ENCODE measurements at regions not wholly inside any gene's neighbourhood (a gene's known extent, or its start where the extent isn't known, plus 50 kb on each side); places are given as distances from the start of the nearest gene placed in this dataset.

DNA sequence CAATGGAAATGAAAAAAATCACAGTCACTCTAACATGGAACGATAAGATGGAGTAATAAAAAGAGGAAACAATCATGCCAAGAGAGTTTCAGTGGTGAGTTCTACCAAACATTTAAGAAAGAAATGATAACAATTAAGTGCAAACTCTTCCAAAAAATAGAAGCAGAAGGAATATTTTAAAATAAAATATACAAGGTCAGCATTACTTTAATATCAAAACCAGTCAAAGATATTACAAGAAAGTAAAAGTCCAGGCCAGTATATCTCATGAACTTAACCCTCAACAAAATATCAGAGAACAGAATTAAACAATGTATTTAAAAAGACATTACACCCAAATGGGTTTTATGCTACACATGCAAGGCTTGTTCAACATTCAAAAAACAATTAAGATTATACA lies 829.4 kb downstream of the TRIB2 start:
- H3K36me3 ChIP-seq (ENCODE audit: control insufficient read depth, insufficient read depth, low read length), result no peaks in the 10 kb centered on the region
- H3K27me3 ChIP-seq (ENCODE audit: control insufficient read depth, insufficient read depth, low read length), result no peaks in the 10 kb centered on the region
- H3K9ac ChIP-seq (ENCODE audit: insufficient read depth, low read length), result no peak overlapping the region
- TF ChIP-seq CTCF (conservative IDR thresholded peaks at IDR 0.05 in 1 of 2, IDR thresholded peaks at IDR 0.05 in 1 of 2; ENCODE audit: low read depth in 1 of 2, low read length in 2 of 2), result no peak
- no peak for TF ChIP-seq EZH2 (IDR thresholded peaks at IDR 0.05; ENCODE audit: low read length, missing control alignments)
- no peaks in the 10 kb centered on the region for H3K9me3 ChIP-seq (ENCODE audit: control insufficient read depth, insufficient read depth, low read depth, low read length)
- no peaks in the 10 kb centered on the region for H3K4me1 ChIP-seq (ENCODE audit: control insufficient read depth, extremely low read depth, insufficient read depth, low read length)
- H2AFZ ChIP-seq (ENCODE audit: low read length), result no peak overlapping the region
- no peaks in the 10 kb centered on the region for H3K79me2 ChIP-seq (ENCODE audit: control insufficient read depth, insufficient read depth, low read length)
- no peak overlapping the region for H3K27ac ChIP-seq (ENCODE audit: insufficient read depth, low read length)
- no peak overlapping the region for H3K4me3 ChIP-seq (replicated peaks in 1 of 4; ENCODE audit: control extremely low read depth in 1 of 4, insufficient read depth in 1 of 4, low read depth in 3 of 4, low read length in 4 of 4)
- H4K20me1 ChIP-seq (ENCODE audit: control insufficient read depth, extremely low read depth, insufficient read depth, low read length), result no peaks in the 10 kb centered on the region
- no peak for DNase-seq (ENCODE audit: low read depth in 2 of 2)
- no peak overlapping the region for H3K4me2 ChIP-seq (ENCODE audit: extremely low read depth, insufficient read depth, low read length)

DNA sequence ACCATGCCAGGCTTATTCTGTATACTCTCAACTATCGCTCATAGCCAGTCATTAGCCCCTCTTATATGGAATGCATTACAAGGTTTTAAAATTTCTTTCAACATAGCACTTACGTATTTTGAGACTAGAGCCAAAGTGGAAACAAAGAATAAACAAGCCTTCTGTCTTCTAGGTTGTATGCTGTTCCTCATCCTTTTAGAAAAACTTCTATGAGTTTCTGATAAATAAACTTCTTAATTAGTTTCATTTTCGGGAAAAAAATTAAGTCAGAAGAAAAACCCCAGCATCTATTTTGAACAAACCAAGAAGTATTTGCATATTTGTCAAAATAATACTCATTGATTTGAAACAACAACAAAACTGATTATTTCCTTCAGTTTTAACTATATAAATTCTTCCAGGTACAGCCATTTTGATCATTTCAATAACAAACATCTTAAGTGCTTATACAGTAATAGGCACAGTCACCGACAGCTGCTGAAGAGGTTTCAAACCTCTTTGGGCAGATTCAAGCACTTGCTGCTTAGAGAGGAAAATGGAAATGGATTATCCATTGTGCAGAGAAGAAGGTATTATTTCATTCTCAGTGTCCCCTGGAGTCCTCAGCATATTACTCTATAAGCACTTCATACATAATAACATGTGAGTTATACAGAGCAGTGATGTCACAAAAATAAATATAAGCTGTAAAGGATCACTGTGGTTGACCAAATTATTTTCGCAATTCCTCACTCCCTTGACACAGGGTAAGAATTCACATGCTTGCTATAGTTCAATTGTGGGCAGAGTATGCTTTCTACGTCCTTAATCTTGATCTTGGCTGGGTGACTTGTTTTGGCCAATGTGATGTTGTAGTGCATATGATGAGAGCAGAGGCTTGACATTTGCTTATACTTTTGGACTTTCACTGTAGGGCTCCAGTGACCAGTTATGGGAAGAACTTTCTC lies 833.8 kb downstream of the TRIB2 start:
- TF ChIP-seq EZH2 (IDR thresholded peaks at IDR 0.05; ENCODE audit: low read length, missing control alignments) (no peak), CTCF (conservative IDR thresholded peaks at IDR 0.05 in 1 of 2, IDR thresholded peaks at IDR 0.05 in 1 of 2; ENCODE audit: low read depth in 1 of 2, low read length in 2 of 2) (no peak)
- Histone ChIP-seq H3K9me3 (ENCODE audit: control insufficient read depth, insufficient read depth, low read depth, low read length) (no peaks in the 10 kb centered on the region), H4K20me1 (ENCODE audit: control insufficient read depth, extremely low read depth, insufficient read depth, low read length) (no peaks in the 10 kb centered on the region), H3K79me2 (ENCODE audit: control insufficient read depth, insufficient read depth, low read length) (no peaks in the 10 kb centered on the region), H3K4me3 (replicated peaks in 1 of 4; ENCODE audit: control extremely low read depth in 1 of 4, insufficient read depth in 1 of 4, low read depth in 3 of 4, low read length in 4 of 4) (no peak overlapping the region), H2AFZ (ENCODE audit: low read length) (no peak overlapping the region), H3K9ac (ENCODE audit: insufficient read depth, low read length) (no peak overlapping the region), H3K4me1 (ENCODE audit: control insufficient read depth, extremely low read depth, insufficient read depth, low read length) (no peaks in the 10 kb centered on the region), H3K36me3 (ENCODE audit: control insufficient read depth, insufficient read depth, low read length) (no peaks in the 10 kb centered on the region), H3K27me3 (ENCODE audit: control insufficient read depth, insufficient read depth, low read length) (no peaks in the 10 kb centered on the region), H3K27ac (ENCODE audit: insufficient read depth, low read length) (no peak overlapping the region), H3K4me2 (ENCODE audit: extremely low read depth, insufficient read depth, low read length) (no peak overlapping the region)
- DNase-seq (ENCODE audit: low read depth in 2 of 2), result peak; percentile 16 to 48

- no peak overlapping the region for H3K4me3 ChIP-seq (replicated peaks in 1 of 4; ENCODE audit: control extremely low read depth in 1 of 4, insufficient read depth in 1 of 4, low read depth in 3 of 4, low read length in 4 of 4)
- H3K36me3 ChIP-seq (ENCODE audit: control insufficient read depth, insufficient read depth, low read length), result no peaks in the 10 kb centered on the region
- no peak overlapping the region for H3K27ac ChIP-seq (ENCODE audit: insufficient read depth, low read length)
- no peaks in the 10 kb centered on the region for H3K79me2 ChIP-seq (ENCODE audit: control insufficient read depth, insufficient read depth, low read length)
- TF ChIP-seq CTCF (conservative IDR thresholded peaks at IDR 0.05 in 1 of 2, IDR thresholded peaks at IDR 0.05 in 1 of 2; ENCODE audit: low read depth in 1 of 2, low read length in 2 of 2), result no peak
- TF ChIP-seq EZH2 (IDR thresholded peaks at IDR 0.05; ENCODE audit: low read length, missing control alignments), result no peak
- no peaks in the 10 kb centered on the region for H3K4me1 ChIP-seq (ENCODE audit: control insufficient read depth, extremely low read depth, insufficient read depth, low read length)
- H3K27me3 ChIP-seq (ENCODE audit: control insufficient read depth, insufficient read depth, low read length), result no peaks in the 10 kb centered on the region
- H4K20me1 ChIP-seq (ENCODE audit: control insufficient read depth, extremely low read depth, insufficient read depth, low read length), result no peaks in the 10 kb centered on the region
- H3K9ac ChIP-seq (ENCODE audit: insufficient read depth, low read length), result no peak overlapping the region
- DNase-seq (ENCODE audit: low read depth in 2 of 2), result peak; percentile 76 to 93
- no peak overlapping the region for H2AFZ ChIP-seq (ENCODE audit: low read length)
- no peaks in the 10 kb centered on the region for H3K9me3 ChIP-seq (ENCODE audit: control insufficient read depth, insufficient read depth, low read depth, low read length)
- H3K4me2 ChIP-seq (ENCODE audit: extremely low read depth, insufficient read depth, low read length), result no peak overlapping the region
Measured at GRCh38 chr2:13558368-13558767, 841.6 kb downstream of the TRIB2 start.
